SK-N-SH (cell line): ENCODE measurements at regions not wholly inside any gene's neighbourhood (a gene's known extent, or its start where the extent isn't known, plus 50 kb on each side); places are given as distances from the start of the nearest gene placed in this dataset.

Experiments
- CTCF ChIA-PET: fragments of 300-600, 350-600 bp; formaldehyde crosslinking; extraction: SDS; loops from one replicate; lab custom pipeline; 2021; lab: Yijun Ruan, JAX
- POLR2A ChIA-PET: fragments of 350-600 bp; sonication (Branson Sonifier 250); formaldehyde crosslinking; extraction: SDS; loops from one replicate; lab custom pipeline; 2020; ENCODE audit warnings: antibody characterized with exemption, inconsistent platforms; lab: Yijun Ruan, JAX
- DNase-seq: peaks from one replicate; pipeline ENCODE4 v3.0.0; 2012
- H2AFZ ChIP-seq: fragments of 200-600 bp; sonication (generic); 2 replicates; pipeline ENCODE4 v1.8.1; 2016; ENCODE audit warnings: antibody characterized with exemption, mild to moderate bottlenecking, low read depth
- H3F3A ChIP-seq: fragments of 200-600 bp; sonication (generic); replicated peaks from 2 replicates; pipeline ENCODE3; 2016; ENCODE audit warnings: antibody characterized with exemption, mild to moderate bottlenecking; ENCODE audit not compliant: insufficient read depth
- H3K27ac ChIP-seq, 2 experiments: fragments of 200-500 bp in 1 of 2; fragments of 200-600 bp in 1 of 2; sonication (Bioruptor generic) in 1 of 2; sonication (generic), shearing (Covaris generic) in 1 of 2; 2 replicates each; pipeline versions ENCODE4 v1.5.1 to v1.6.1; 2014 to 2016; ENCODE audit warnings: low read depth in 2 of 2, inconsistent platforms in 1 of 2, low read length in 1 of 2, mild to moderate bottlenecking in 1 of 2, mixed read lengths in 1 of 2
- H3K27me3 ChIP-seq: fragments of 200-600 bp; sonication (generic), shearing (Covaris generic); 2 replicates; pipeline ENCODE4 v1.6.1; 2016; ENCODE audit warnings: mixed run types; ENCODE audit not compliant: insufficient read depth
- H3K36me3 ChIP-seq, 2 experiments: fragments of 200-500 bp in 1 of 2; fragments of 200-600 bp in 1 of 2; sonication (Bioruptor generic) in 1 of 2; sonication (generic) in 1 of 2; replicated peaks in 1 of 2; 2 replicates each; pipeline versions ENCODE3 to v1.5.1; 2014 to 2016; ENCODE audit warnings: low read length in 1 of 2, mild to moderate bottlenecking in 1 of 2; ENCODE audit not compliant: insufficient read depth in 2 of 2, control insufficient read depth in 1 of 2
- H3K4me1 ChIP-seq, 2 experiments: fragments of 200-500 bp in 1 of 2; fragments of 200-600 bp in 1 of 2; sonication (Bioruptor generic) in 1 of 2; sonication (generic), shearing (Covaris generic) in 1 of 2; 2 replicates each; pipeline versions ENCODE4 v1.5.1 to v1.6.1; 2014 to 2016; ENCODE audit warnings: low read depth in 1 of 2, low read length in 1 of 2, mixed run types in 1 of 2; ENCODE audit not compliant: insufficient read depth in 2 of 2, control insufficient read depth in 1 of 2
- H3K4me2 ChIP-seq: fragments of 200-600 bp; sonication (generic), shearing (Covaris generic); 2 replicates; pipeline ENCODE4 v1.6.1; 2017; ENCODE audit warnings: mixed run types
- H3K4me3 ChIP-seq, 2 experiments: fragments of 200-500 bp in 1 of 2; fragments of 200-600 bp in 1 of 2; sonication (Bioruptor generic) in 1 of 2; sonication (generic), shearing (Covaris generic) in 1 of 2; 2 replicates each; pipeline versions ENCODE4 v1.5.1 to v1.8.1; 2014 to 2016; ENCODE audit warnings: low read depth in 2 of 2, inconsistent platforms in 1 of 2, low read length in 1 of 2, mild to moderate bottlenecking in 1 of 2, mixed read lengths in 1 of 2, moderate library complexity in 1 of 2
- H3K79me2 ChIP-seq: fragments of 200-600 bp; sonication (generic); 2 replicates; pipeline ENCODE4 v1.8.1; 2017; ENCODE audit warnings: mild to moderate bottlenecking; ENCODE audit not compliant: insufficient read depth
- H3K9ac ChIP-seq: fragments of 200-600 bp; sonication (generic); 2 replicates; pipeline ENCODE4 v1.6.1; 2017; ENCODE audit warnings: mixed run types
- H3K9me2 ChIP-seq: fragments of 200-600 bp; sonication (generic); 2 replicates; pipeline ENCODE4 v1.6.1; 2017; ENCODE audit warnings: mixed run types
- H3K9me3 ChIP-seq: fragments of 200-600 bp; sonication (generic); 2 replicates; pipeline ENCODE4 v1.6.1; 2017; ENCODE audit warnings: mixed run types, mild to moderate bottlenecking, moderate library complexity
- H4K20me1 ChIP-seq: fragments of 200-600 bp; sonication (generic); 2 replicates; pipeline ENCODE4 v1.6.1; 2017; ENCODE audit warnings: mild to moderate bottlenecking, mixed run types; ENCODE audit not compliant: insufficient read depth
- CTCF ChIP-seq: fragments of 200-600 bp; sonication (generic); IDR thresholded peaks from 2 replicates; pipeline ENCODE4 v1.6.1; 2017; ENCODE audit warnings: antibody characterized with exemption, mild to moderate bottlenecking, moderate library complexity
- ELF1 ChIP-seq: IDR thresholded peaks from 2 replicates; pipeline ENCODE4 v1.4.0; 2012
- FOXJ3 ChIP-seq: sonication (generic); formaldehyde crosslinking; IDR thresholded peaks from 2 replicates; pipeline ENCODE4 v1.5.1; 2020; ENCODE audit warnings: mild to moderate bottlenecking, missing genetic modification reagents
- GABPA ChIP-seq: IDR thresholded peaks from 2 replicates; pipeline ENCODE4 v1.4.0; 2012; ENCODE audit warnings: low read depth, mild to moderate bottlenecking
- JUND ChIP-seq: IDR thresholded peaks from 2 replicates; pipeline ENCODE4 v1.4.0; 2012
- NRF1 ChIP-seq: IDR thresholded peaks from 2 replicates; pipeline ENCODE4 v1.6.1; 2012; ENCODE audit warnings: low read depth, mild to moderate bottlenecking, low read length
- POLR2AphosphoS5 ChIP-seq: IDR thresholded peaks from 2 replicates; pipeline ENCODE4 v1.6.1; 2012; ENCODE audit warnings: low read depth, low read length
- RAD21 ChIP-seq: IDR thresholded peaks from 2 replicates; pipeline ENCODE4 v1.6.1; 2012; ENCODE audit warnings: mild to moderate bottlenecking, low read length
- RFX5 ChIP-seq: IDR thresholded peaks from 2 replicates; pipeline ENCODE4 v1.6.1; 2012; ENCODE audit warnings: mild to moderate bottlenecking, improper control_type of control experiment, low read length
- TCF12 ChIP-seq: IDR thresholded peaks from 2 replicates; pipeline ENCODE4 v1.4.0; 2012
- TEAD4 ChIP-seq: IDR thresholded peaks from 2 replicates; pipeline ENCODE4 v1.4.0; 2012; ENCODE audit warnings: mild to moderate bottlenecking, borderline replicate concordance; ENCODE audit not compliant: insufficient read depth
- YY1 ChIP-seq: IDR thresholded peaks from 2 replicates; pipeline ENCODE4 v1.4.0; 2012; ENCODE audit warnings: low read depth, mild to moderate bottlenecking
- ZBTB33 ChIP-seq: IDR thresholded peaks from 2 replicates; pipeline ENCODE4 v1.4.0; 2012; ENCODE audit warnings: low read depth, borderline replicate concordance
- WGBS: methylation state at CpG from one replicate; pipeline ENCODE4 v1.1.6; 2017; ENCODE audit warnings: low lambda C conversion rate; 5-methylcytosine and 5-hydroxymethylcytosine counted together

GRCh38 chr7:97513326-97513725, 218.6 kb upstream of the TAC1 start:
- H3K79me2 ChIP-seq = no peaks in the 10 kb centered on the region
- no peaks in the 10 kb centered on the region for H3F3A ChIP-seq
- no peaks in the 10 kb centered on the region for H4K20me1 ChIP-seq
- no peaks in the 10 kb centered on the region for H3K27me3 ChIP-seq
- H2AFZ ChIP-seq = no peak overlapping the region
- no peaks in the 10 kb centered on the region for H3K9me2 ChIP-seq
- no peak overlapping the region for H3K4me2 ChIP-seq
- no peak for DNase-seq
- TF ChIP-seq RFX5 = no peak
- TF ChIP-seq YY1 = no peak
- TF ChIP-seq NRF1 = no peak
- TF ChIP-seq TEAD4 = no peak
- no peak for TF ChIP-seq CTCF
- no peak for TF ChIP-seq ELF1
- TF ChIP-seq RAD21 = no peak
- no peak for TF ChIP-seq ZBTB33
- no peak for TF ChIP-seq TCF12
- no peak for TF ChIP-seq POLR2AphosphoS5
- no peak for TF ChIP-seq GABPA
- H3K9me3 ChIP-seq = no peaks in the 10 kb centered on the region
- CTCF ChIA-PET = interaction anchor here (0.7 to 2.7 kb wide), 2 partner anchors 14 to 96 kb away, joined by 3 to 12 read pairs; no protein-coding TSS in a partner anchor
- POLR2A ChIA-PET = no interaction called here
- H3K36me3 ChIP-seq = no peaks in the 10 kb centered on the region
- no peaks in the 10 kb centered on the region for H3K4me1 ChIP-seq
- H3K4me3 ChIP-seq = no peak overlapping the region
- no peak overlapping the region for H3K9ac ChIP-seq
- no peak overlapping the region for H3K27ac ChIP-seq

GRCh38 chr7:97541188-97541587, 190.7 kb upstream of the TAC1 start:
- H3K36me3 ChIP-seq = no peaks in the 10 kb centered on the region
- no peak overlapping the region for H3K4me3 ChIP-seq
- 9% methylated on average over 6 of the region's 14 CpGs for WGBS
- DNase-seq = no peak
- no peaks in the 10 kb centered on the region for H3K9me2 ChIP-seq
- H3K9me3 ChIP-seq = no peaks in the 10 kb centered on the region
- no peak overlapping the region for H3K9ac ChIP-seq
- no peaks in the 10 kb centered on the region for H3K79me2 ChIP-seq
- H3K4me1 ChIP-seq = no peaks in the 10 kb centered on the region
- CTCF ChIA-PET = interaction anchor here (1.0 kb wide), 1 partner anchor 13 kb away, joined by 3 read pairs; no protein-coding TSS in a partner anchor
- POLR2A ChIA-PET = no interaction called here
- no peaks in the 10 kb centered on the region for H3F3A ChIP-seq
- TF ChIP-seq FOXJ3 (no peak), TEAD4 (no peak), POLR2AphosphoS5 (no peak), JUND (no peak)
- no peak overlapping the region for H3K4me2 ChIP-seq
- H3K27ac ChIP-seq = no peak overlapping the region
- no peaks in the 10 kb centered on the region for H4K20me1 ChIP-seq
- H2AFZ ChIP-seq = no peak overlapping the region
- no peaks in the 10 kb centered on the region for H3K27me3 ChIP-seq
